HEK293T (cell line): ENCODE measurements at regions not wholly inside any gene's neighbourhood (a gene's known extent, or its start where the extent isn't known, plus 50 kb on each side); places are given as distances from the start of the nearest gene placed in this dataset.

ENCODE experiments used
- FOXM1 ChIP-seq: fragments of 450-650 bp; IDR thresholded peaks from 2 replicates; pipeline ENCODE4 v1.6.1; 2017; ENCODE audit warnings: mild to moderate bottlenecking, borderline replicate concordance
- LEF1 ChIP-seq: fragments of 450-650 bp; IDR thresholded peaks from 2 replicates; pipeline ENCODE4 v1.6.1; 2017; ENCODE audit warnings: mild to moderate bottlenecking, borderline replicate concordance
- TARDBP ChIP-seq: fragments of 450-650 bp; IDR thresholded peaks from 2 replicates; pipeline ENCODE4 v1.6.1; 2016
- ZNF384 ChIP-seq: fragments of 450-650 bp; IDR thresholded peaks from 2 replicates; pipeline ENCODE4 v1.6.1; 2016

DNA sequence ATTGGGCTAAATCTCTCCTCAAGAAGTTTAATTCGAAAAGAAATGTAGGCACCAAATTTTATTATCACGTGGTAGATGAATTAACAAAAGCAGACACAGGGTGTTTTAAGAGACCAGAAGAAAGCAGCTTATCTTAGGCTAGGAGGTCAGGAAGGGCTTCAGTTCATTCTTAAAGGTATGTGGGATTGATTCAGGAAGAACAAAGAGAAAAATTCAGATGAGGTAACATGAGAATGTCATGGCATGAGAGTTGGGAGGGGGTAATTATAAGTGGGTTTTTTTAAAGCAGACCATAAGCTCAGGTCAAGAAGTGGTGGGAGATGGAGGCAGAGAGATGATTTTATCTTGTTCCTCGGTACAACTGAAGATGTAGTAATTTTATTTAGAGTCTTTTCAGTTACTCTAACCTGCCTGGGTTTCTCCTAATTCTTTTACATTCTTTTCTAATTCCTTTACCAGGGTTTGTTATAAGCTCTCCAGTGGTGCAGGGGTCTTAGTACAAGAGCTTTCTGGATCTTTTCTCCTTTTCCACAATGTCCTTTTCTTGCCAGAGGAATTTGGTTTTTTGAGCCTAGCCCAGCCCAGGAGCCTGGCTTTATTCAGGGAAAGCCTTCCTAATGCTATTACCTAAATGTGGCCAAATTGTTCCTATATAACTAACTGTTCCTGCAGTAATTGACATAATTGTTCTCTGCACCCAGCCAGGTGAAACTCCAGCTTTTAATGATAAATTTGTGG, 474.1 kb upstream of the BTBD3 start:
- TF ChIP-seq TARDBP = no peak
- no peak for TF ChIP-seq ZNF384
- TF ChIP-seq FOXM1 = no peak
- no peak for TF ChIP-seq LEF1
